ENCODE measurements at regions not wholly inside any gene's neighbourhood (a gene's known extent, or its start where the extent isn't known, plus 50 kb on each side); places are given as distances from the start of the nearest gene placed in this dataset.

DNA sequence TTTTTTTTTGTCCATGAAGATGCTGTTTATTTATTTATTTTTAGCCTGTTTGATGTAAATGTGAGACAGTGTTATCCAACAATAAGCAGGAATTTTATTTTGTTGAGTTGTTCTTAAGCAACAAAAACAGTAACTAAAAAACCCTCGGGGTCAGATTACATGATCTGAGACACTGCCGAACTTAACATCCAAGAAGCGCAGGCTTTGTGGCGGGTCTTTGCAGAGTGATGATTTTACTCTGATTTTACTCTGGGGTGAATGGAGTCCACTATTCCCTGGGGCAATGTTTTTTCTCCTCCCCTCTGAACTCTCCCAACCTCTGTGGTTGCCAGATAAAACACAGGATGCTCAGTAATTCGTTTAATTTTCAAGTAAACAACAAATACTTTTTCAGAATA is 450.1 kb upstream of the B3GAT1 start:
- intact Hi-C loops (cut with DNase I) = no loop called here
- ATAC-seq (no peak), DNase-seq (no peak)
- Histone ChIP-seq H3K4me1 (no peaks in the 10 kb centered on the region), H3K27ac (no peak overlapping the region), H3K4me3 (no peak overlapping the region), H3K36me3 (no peaks in the 10 kb centered on the region), H3K9me3 (no peaks in the 10 kb centered on the region), H3K27me3 (peaks cover 0 to 14% (median 0%) of the 10 kb centered on the region in 9 donors)
- no peak for TF ChIP-seq POLR2A (IDR thresholded peaks at IDR 0.05)
- TF ChIP-seq, protein P1, sequence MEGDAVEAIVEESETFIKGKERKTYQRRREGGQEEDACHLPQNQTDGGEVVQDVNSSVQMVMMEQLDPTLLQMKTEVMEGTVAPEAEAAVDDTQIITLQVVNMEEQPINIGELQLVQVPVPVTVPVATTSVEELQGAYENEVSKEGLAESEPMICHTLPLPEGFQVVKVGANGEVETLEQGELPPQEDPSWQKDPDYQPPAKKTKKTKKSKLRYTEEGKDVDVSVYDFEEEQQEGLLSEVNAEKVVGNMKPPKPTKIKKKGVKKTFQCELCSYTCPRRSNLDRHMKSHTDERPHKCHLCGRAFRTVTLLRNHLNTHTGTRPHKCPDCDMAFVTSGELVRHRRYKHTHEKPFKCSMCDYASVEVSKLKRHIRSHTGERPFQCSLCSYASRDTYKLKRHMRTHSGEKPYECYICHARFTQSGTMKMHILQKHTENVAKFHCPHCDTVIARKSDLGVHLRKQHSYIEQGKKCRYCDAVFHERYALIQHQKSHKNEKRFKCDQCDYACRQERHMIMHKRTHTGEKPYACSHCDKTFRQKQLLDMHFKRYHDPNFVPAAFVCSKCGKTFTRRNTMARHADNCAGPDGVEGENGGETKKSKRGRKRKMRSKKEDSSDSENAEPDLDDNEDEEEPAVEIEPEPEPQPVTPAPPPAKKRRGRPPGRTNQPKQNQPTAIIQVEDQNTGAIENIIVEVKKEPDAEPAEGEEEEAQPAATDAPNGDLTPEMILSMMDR (IDR thresholded peaks at IDR 0.05) = no peak
- WGBS, 4 donors = 52 to 60% (median 56%) methylated on average over 5 of the region's 5 CpGs

DNA sequence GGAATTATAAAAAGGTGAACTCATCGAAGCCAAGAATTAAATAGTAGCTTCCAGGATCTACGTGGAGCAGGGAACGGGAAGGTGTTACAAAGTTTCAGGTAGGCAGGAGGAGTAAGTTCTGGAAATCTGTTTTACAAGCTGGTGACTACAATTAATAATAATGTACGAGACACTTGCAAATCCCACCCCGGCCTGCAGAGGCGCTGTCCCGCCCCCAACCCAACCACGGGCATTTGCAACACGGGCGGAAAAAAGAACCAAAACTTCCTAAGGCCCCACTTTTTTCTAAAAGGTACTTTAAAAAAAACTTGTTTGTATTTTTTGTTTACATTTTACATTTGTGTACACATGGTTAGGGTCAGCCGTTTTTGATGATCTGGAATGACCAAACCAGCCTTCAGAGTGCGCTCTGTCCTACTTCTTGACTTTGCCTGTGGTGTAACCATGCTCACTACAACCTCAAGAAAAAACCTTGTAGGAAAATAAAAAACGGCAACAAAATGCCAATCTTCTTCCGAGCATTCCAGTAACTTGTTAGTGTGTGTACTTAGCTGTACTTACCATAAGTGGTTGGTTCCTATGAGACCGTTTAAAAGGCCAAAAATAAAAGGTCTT is 449.6 kb upstream of the B3GAT1 start:
- no peak overlapping the region for H3K27ac ChIP-seq
- no peaks in the 10 kb centered on the region for H3K9me3 ChIP-seq
- peaks cover 0 to 14% (median 0%) of the 10 kb centered on the region in 9 donors for H3K27me3 ChIP-seq
- WGBS, 4 donors = 80 to 81% (median 80%) methylated on average over 15 of the region's 15 CpGs
- no peaks in the 10 kb centered on the region for H3K36me3 ChIP-seq
- DNase-seq (no peak), ATAC-seq (no peak)
- intact Hi-C loops (cut with DNase I) = no loop called here
- TF ChIP-seq POLR2A (IDR thresholded peaks at IDR 0.05) = no peak
- TF ChIP-seq, protein P1 (IDR thresholded peaks at IDR 0.05) = no peak
- no peaks in the 10 kb centered on the region for H3K4me1 ChIP-seq
- H3K4me3 ChIP-seq = no peak overlapping the region

DNA sequence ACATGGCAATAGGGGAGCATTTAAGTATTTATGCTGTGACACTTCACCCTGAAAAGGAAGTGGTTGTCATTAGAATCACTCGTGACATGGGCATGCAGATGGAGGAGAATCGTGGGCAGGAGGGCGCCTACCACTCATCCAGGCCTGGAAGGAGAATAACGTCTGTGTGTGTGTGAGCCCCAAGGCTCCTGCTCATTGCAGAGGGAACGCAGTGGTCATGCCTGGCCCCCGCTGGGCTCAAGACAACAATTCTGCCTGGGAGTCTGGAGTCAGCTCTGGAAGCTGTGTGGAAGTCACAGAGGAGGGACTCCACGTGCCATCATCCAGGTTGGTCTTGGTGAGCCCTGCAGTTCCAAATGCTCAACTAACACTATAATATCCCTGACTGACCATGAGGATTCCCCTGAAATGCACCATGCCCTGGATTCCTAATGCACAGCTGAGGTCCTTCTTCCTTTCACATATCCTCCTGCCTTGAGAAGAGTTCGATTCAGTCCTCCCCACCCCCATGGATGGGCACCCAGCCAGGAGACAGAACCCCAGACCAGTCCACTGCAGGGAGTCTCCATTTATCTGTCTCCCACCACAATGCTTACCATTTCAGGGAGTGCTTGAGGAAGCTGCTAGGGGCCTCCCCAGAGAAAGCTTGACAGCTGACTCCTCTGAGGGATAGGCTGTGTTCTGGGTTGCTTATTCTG is 446.9 kb upstream of the B3GAT1 start:
- no peak for ATAC-seq
- 64 to 74% (median 72%) methylated on average over 8 of the region's 8 CpGs for WGBS, 4 donors
- DNase-seq = no peak

DNA sequence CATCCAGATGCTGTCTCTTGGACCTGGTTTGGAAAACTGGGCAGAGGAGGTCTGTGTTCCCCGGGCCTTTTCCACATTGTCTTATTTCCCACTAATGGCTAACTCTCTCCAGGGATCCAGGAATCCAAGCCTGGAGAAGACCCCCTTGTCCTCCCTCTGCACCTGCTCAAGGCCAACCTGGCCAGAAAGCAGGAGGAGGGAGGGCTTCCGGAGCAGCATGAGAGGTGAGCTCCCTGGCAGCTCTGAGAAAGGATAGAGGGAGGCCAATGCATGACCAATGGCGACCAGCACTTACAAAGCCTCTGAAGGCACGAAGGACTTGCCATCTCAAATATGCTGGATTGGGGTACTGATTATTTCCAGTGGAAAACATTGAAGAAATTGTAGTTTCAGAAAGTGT is 445.0 kb upstream of the B3GAT1 start:
- H3K4me1 ChIP-seq = no peaks in the 10 kb centered on the region
- H3K9me3 ChIP-seq = no peaks in the 10 kb centered on the region
- no peaks in the 10 kb centered on the region for H3K36me3 ChIP-seq
- DNase-seq (no peak), ATAC-seq (no peak)
- no peak overlapping the region for H3K4me3 ChIP-seq
- no peak overlapping the region for H3K27ac ChIP-seq
- WGBS, 4 donors = 81 to 86% (median 83%) methylated on average over 4 of the region's 4 CpGs
- H3K27me3 ChIP-seq = peaks cover 0 to 12% (median 0%) of the 10 kb centered on the region in 9 donors
- intact Hi-C loops (cut with DNase I) = no loop called here
- TF ChIP-seq, protein P1 (IDR thresholded peaks at IDR 0.05) = no peak
- TF ChIP-seq POLR2A (IDR thresholded peaks at IDR 0.05) = no peak

More for the DNA sequence above, 446.9 kb upstream of the B3GAT1 start:
- intact Hi-C loops (cut with DNase I) = no loop called here
- Histone ChIP-seq H3K9me3 (no peaks in the 10 kb centered on the region), H3K36me3 (no peaks in the 10 kb centered on the region), H3K4me3 (no peak overlapping the region), H3K4me1 (no peaks in the 10 kb centered on the region), H3K27ac (no peak overlapping the region), H3K27me3 (peaks cover 0 to 14% (median 0%) of the 10 kb centered on the region in 9 donors)
- TF ChIP-seq, protein P1 (IDR thresholded peaks at IDR 0.05) = no peak
- TF ChIP-seq POLR2A (IDR thresholded peaks at IDR 0.05) = no peak

Data from heart left ventricle (tissue), 16 donors.